WI38 (cell line): ENCODE measurements at regions not wholly inside any gene's neighbourhood (a gene's known extent, or its start where the extent isn't known, plus 50 kb on each side); places are given as distances from the start of the nearest gene placed in this dataset.

Experiments used
- H3K4me3 ChIP-seq: 2 replicates; pipeline ENCODE4 v1.5.1; 2011; ENCODE audit warnings: low read depth, mild to moderate bottlenecking, control low read depth, low read length
- TF ChIP-seq, protein P1 (sequence below): IDR thresholded peaks from 2 replicates; pipeline ENCODE4 v1.5.1; 2012; ENCODE audit warnings: low read depth, mild to moderate bottlenecking, control low read depth, low read length

DNA sequence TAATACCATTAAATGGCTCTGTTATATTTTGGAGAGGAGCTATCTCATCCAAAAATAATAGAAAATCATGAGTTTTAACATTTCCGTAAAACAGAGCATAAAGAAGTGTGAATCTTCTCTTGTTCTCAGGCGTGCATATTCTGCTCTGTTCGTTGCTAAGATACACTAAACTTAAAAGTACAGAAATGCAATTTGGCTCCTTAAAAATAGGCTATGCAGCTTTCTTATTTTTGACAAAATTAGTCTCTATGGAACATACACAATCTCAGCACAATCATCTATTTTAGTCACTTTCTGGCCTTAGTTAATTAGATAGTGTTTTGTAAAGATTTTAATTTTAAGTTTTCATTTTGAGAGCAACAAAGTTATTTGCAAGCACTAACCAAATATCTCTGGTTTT, 79.0 kb upstream of the USP25 start:
- H3K4me3 ChIP-seq: no peak overlapping the region
- TF ChIP-seq, protein P1, sequence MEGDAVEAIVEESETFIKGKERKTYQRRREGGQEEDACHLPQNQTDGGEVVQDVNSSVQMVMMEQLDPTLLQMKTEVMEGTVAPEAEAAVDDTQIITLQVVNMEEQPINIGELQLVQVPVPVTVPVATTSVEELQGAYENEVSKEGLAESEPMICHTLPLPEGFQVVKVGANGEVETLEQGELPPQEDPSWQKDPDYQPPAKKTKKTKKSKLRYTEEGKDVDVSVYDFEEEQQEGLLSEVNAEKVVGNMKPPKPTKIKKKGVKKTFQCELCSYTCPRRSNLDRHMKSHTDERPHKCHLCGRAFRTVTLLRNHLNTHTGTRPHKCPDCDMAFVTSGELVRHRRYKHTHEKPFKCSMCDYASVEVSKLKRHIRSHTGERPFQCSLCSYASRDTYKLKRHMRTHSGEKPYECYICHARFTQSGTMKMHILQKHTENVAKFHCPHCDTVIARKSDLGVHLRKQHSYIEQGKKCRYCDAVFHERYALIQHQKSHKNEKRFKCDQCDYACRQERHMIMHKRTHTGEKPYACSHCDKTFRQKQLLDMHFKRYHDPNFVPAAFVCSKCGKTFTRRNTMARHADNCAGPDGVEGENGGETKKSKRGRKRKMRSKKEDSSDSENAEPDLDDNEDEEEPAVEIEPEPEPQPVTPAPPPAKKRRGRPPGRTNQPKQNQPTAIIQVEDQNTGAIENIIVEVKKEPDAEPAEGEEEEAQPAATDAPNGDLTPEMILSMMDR: no peak

GRCh38 chr21:15651172-15651571, 78.6 kb upstream of the USP25 start:
- TF ChIP-seq, protein P1: no peak
- H3K4me3 ChIP-seq: no peak overlapping the region

DNA sequence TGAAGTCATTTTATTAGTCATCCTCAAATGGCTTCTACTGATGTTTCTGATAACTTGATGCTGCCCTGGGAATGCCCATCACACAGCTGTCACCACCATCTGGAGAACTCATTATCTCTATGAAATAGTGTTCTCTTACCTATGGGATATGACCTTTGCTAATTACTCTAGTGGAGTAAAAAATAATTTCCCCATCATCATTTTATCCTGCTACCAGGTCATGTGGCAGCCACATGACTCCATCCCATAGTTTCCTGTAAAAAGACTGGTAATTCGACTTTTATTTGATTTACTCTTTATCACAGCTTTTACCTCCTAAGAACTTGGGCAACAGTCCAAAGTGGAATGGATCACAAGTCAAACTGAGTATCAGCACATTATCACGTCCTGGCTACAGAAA, 76.1 kb upstream of the USP25 start:
- TF ChIP-seq, protein P1: no peak
- no peak overlapping the region for H3K4me3 ChIP-seq

GRCh38 chr21:15654171-15654570, 75.6 kb upstream of the USP25 start:
- H3K4me3 ChIP-seq: no peak overlapping the region
- TF ChIP-seq, protein P1: no peak

DNA sequence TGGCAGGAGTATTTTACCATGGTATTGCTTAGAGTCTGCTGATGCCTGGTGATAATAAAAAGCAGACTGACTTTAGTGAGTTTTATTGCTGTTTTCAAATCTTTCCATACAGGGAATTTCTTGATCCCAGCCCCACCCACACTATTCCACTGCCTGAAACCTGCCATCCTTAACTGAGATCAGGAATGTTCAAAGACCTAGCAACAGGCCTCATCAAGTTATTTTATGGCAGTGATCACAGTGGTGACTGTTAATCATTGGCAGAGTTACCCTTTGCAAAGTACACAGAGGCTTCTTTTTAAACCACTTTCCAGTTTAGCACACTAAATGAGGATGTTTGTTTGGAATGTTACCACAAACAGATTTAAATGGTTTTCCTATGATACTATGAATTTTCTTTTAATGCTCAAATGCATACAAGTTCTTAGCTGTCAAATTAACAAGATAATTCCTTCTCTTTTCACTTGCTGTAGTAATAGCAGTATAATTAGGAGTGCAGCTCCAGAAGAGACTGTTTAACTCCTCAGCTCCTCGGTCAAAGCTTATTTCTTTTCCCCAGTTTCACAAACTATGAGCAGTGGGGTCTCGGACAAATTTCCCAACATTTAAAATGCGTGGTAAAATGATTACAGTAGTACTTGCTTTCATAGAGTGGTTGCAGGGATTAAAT, 69.9 kb upstream of the USP25 start:
- TF ChIP-seq, protein P1: no peak
- H3K4me3 ChIP-seq: no peak overlapping the region

GRCh38 chr21:15660423-15660804, 69.4 kb upstream of the USP25 start:
- H3K4me3 ChIP-seq: no peak overlapping the region
- TF ChIP-seq, protein P1: no peak

- no peak overlapping the region for H3K4me3 ChIP-seq
- TF ChIP-seq, protein P1: no peak
Measured at GRCh38 chr21:15667010-15667409, 62.8 kb upstream of the USP25 start.
